HT-29 (cell line): ENCODE measurements at regions not wholly inside any gene's neighbourhood (a gene's known extent, or its start where the extent isn't known, plus 50 kb on each side); places are given as distances from the start of the nearest gene placed in this dataset.

Experiments
- DNase-seq: peaks from one replicate; pipeline ENCODE4 v3.0.0-alpha.2; 2015; ENCODE audit warnings: low spot score

DNA sequence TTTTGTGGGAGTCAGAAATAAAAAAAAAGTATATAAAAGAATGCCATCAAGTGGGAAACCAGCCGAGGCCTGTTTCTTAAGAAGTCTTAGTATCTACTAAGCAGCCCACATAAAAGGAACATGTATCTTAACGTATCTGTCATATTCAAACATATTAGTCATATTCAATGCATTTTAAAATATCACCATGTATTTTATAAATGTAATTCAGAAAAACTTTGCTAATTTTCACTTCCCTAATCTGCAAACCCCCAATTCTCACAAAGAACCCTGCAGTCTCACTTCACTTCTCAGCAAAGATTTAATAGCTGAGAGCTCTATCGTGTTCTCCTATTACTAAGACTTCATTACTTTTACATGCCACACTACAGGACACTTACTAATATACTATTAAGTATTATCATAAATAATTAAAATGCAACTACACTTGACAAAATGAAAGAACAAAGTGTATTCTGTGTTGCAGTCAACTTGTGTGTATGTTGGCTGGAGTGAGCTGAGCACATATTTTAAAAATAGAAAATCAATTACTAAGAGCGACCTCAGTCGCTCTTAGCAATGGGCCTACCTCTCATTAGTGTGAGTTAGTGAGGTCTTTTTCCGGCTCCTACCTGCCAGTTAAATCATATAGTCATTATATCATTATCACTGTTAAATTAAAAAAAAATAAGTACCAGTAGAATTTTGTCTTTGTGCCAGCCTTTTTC is 484.3 kb downstream of the LMO4 start:
- no peak for DNase-seq

DNA sequence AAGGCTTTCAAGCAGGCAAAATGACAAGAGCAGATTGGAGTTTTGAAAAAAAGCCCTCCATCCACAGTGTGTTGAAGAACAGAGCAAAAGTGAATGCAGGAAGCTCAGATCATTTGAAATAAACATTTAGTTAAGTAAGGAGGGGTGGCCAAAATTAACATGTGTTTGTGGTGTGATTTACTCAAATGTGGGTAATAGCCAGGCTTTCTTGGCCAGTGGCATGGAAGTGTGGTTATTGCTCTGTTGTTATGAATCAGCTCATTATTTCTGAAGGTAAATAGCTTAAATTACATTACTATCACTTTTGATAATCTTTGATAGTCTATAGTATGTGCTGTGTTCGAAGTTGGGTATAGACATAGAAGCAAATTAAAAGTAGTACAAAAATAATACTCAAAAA is 485.9 kb downstream of the LMO4 start:
- no peak for DNase-seq

DNA sequence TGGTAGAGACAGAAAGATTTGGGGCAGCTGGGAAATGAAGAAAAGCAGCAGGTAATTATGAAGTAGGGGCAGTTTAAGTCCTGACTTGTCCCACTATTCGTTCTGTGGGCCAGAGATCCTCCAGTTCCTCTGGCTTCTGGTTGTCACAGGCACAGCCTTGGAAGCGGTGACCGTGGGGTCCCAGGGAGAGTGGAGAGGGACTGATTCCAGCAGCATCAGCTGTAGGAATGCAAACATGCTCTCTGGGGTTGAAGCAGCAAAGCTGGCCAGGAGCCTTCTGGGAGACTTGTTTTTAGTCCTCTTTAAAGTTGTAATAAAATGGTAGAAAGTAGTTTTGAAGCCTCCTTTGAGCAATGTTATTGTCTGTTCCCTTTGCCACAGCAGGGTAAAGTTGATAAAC is 488.0 kb downstream of the LMO4 start:
- DNase-seq: no peak

DNA sequence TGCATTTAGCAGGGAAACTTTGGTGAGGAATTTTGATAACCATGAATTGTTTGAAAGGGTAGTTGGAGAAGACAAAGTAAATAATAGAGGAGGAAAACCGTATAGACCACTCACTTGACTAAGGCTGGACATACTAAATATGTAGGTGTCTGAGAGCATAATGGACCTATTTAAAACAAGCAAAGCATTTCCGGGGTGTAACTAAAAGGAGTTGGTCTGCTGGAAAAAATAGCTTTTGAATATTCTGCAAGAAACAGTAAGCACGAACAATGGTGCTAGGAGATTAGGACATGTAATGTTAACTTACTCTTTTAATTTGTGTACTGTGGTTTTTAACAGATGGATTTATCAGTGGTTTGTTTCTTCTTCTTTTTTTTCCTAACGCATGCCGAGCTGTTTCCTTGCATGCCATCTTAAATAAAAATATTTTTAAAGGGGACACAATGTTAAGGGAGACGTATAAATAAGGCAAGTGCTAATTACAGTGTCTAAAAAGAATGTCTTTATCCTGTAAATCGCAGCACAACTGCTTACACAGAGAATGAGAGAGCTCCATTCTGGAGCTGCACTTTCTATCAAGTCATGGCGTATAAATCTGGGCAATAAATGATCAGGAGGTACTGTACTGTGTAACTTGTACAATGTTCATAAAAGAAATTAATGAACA is 492.1 kb downstream of the LMO4 start:
- DNase-seq: no peak

DNA sequence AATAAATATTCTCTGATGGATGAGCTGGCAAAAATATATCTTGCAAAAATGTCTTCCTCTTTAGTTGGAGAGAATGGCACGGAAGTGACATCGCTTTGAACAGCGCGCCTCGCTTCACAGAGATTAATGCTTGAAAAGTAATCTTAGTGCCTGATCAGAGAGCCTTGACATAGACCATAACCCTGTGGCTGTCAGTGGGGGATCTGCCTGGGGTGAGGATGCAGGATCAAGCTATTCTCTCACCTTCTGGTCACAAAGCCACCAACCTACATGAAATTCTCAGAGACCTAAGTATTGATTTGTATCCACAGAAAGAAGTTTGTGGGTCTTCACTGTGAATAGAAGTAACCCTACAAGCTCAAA is 492.6 kb downstream of the LMO4 start:
- no peak for DNase-seq

DNA sequence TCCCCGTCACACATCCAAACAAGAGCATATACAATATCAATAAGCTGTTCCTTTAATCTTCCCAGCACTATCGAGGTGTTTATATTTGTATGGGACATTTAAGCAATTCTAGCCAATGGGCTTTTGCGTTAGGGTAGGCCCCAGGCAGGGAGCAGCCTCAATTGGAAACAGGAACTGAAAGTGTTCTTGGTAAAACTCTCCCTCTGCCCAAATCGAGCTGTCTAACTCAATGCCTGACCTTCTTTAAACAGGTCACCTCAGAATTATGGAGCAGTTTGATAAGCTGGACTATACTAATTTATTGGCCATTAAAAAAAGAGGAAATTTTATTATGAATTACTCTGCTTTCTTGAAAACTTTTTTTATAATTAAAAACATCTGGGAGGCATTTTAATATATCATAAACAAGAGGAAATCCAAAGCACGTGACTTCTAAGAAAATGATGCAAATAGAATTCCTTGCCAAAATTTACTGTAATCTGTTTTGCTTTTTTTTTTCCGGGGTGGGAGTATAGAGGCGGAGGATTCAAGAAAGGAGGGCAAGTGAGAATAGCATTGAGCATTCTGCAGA is 498.1 kb downstream of the LMO4 start:
- DNase-seq: no peak

DNA sequence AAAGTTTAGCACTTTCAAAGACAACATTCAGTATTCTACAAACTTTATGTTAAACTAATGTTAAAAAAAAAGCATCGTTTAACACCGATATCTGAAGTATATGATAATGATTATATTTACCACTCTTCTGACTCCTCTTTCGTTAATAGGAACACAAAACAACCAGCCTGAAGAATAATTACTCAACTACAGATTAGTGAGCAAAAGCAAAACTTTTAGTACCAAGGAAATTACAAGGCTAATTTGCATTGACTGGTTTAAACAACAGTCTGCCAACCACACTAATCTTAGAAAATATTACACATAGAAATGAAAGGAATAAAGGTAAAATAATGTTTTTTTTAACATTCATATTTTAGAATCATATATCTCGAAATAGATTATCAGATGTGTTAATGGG is 500.7 kb downstream of the LMO4 start:
- DNase-seq: no peak

DNA sequence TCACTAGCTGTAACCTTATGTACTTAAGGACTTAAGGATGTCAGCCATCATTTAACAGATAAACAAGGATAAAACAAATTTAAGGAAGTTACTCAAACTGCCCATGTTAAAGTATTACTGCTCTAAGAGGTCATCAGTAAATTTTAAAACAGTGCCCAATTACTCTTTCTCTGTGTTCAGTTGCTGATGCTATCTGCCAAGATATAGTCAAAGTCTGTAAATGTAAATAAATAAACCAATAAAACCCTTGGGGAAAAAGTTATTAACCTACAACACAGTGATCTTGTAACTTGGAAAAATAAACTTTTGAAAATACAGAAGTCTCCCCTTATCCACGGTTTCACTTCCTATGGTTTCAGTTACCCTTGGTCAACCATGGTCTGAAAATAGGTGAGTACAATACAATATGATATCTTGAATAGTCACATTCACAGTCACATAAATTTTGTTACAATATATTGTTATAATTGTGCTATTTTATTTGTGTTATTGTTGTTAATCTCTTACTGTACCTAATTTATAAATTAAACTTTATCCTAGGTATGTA is 501.8 kb downstream of the LMO4 start:
- no peak for DNase-seq

DNA sequence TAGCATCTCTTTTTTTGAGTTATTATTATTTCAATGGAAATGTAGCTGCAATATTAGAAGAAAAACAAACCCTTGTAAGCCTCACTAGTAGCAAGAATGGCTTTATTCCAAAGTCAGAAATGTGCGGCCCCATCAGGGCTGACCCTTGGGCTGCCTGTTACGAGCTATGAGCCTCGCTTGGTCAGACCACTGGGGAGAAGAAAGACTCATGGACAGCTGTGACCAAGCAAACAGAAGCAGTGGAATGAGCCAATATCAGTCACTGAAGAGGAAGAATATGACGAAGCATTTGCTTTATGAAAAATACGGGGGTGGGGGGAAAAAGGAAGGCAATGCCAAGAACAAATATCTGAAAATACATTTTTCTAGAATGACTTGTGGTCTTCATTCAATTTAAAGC is 504.5 kb downstream of the LMO4 start:
- DNase-seq: no peak

DNA sequence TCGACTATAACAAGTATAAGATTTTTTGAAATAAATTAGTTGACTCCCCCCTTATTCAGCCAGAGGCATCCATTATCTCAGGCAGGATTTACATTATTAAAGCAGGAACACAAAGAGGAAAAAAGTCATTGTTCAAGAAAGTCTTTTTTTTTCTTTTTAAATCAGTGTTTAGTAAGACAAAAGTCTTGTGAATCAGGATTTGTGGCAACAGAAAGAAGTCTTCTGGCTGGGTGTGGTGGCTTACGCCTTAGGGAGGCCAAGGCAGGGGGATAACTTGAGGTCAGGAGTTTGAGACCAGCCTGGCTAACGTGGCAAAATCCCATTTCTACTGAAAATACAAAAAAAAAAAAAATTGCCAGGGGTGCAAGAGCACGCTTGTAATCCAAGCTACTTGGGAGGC is 505.5 kb downstream of the LMO4 start:
- no peak for DNase-seq

DNA sequence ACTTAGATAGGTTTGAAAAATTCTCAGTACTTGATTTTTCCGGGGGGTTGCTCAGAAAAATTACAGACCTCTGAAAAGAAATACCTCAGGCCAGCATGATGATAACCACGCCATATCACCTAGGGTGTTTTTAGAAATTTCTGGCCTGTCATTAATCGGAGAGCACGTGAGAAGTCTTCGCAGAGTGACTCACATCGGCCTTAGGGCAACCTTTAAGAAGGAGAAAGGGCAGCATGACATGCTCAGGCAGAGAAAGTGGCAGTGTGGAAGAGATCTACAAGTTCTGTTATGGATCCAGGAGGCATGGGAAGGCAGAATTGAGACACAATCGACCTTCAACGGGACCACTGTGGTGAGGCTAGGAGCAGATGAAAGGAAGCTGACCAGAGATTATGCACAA is 506.3 kb downstream of the LMO4 start:
- DNase-seq: no peak

DNA sequence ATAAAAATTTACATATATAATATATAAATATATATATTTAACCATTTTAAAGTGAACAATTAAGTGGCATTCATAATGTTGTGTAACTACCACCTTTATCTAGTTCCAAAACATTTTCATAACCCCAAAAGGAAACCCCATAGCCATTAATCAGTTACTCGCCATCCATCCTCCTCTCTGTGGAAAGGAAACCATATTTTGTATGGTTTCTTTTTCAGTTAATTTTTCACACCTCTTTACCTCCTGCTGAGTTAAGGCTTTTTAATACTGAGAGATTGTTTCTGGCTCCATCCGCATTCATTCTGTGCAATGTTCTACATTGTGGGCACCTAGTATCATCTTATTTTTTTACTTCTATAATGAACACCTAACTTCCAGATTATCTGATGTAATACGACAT is 512.1 kb downstream of the LMO4 start:
- no peak for DNase-seq

DNA sequence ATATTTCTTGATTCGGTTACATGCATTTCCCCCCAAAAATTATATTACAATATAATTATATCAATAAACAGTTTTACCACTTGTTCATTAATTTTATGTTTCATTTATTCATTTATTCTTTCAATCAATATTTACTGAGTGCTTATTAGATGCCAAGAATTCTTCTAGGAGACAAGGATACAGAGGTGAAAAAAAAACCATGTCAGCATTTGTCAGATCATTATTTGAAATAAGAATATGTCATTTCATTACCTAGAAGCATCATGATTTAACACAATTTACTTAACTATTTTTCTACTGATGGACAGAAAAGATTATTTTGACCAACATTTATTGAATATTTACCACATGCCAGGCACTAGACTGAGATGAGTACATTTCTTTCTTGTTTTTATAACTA is 512.7 kb downstream of the LMO4 start:
- DNase-seq: no peak

DNA sequence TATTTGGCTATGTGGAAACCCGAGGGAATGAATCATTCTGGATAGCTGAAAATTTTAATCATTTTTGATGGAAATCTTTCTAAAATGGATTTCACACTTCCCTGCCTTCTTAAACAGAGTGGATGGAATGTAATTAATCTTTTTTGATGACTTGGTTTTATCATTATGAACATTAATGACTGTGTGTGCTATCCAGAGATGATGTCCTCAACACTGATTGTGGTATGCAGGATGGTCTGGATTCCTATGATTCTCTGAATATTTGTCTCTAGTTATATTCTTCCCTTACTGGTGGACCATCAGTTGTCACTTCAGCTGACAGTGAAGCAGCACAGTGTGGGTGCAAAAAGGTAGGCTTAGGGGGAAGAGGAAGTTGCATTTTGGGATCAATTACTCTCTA is 513.5 kb downstream of the LMO4 start:
- no peak for DNase-seq

DNA sequence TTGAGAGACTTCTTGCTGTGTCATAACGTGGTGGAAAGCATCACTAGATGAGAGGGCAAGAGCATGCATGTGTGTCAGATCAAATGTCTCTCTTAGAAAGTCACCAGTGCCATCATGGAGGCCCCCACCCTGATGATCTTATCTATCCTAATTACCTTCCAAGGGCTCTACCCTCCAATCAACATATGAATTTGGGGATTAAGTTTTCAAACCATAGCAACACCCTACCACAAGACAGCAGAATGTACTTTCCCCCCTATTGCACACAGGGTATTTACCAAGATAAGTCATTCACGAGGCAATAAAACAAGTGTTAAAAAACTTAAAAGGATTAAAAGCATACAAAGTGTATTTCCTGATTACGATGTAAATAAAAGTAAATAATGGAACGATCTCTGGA is 515.6 kb downstream of the LMO4 start:
- DNase-seq: peak; percentile 23

DNA sequence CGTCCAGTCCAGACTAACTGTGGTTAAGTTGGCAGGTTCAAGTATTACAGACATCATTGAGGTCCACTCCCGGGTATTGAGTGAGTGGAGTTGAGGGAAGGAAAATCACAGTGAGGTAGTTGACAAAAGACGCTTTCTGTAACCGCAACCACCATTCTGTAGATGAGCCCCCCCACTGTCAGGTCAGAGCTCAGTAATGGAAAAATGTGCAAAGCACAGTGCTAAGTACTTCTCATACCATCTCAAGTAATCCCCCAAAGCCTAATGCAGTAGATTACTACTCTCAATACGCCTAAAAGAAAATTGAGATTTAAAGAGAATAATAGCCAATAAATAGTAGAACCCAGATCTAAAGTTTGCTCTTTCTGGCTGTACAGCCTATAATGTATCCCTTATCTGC is 522.8 kb downstream of the LMO4 start:
- no peak for DNase-seq

DNA sequence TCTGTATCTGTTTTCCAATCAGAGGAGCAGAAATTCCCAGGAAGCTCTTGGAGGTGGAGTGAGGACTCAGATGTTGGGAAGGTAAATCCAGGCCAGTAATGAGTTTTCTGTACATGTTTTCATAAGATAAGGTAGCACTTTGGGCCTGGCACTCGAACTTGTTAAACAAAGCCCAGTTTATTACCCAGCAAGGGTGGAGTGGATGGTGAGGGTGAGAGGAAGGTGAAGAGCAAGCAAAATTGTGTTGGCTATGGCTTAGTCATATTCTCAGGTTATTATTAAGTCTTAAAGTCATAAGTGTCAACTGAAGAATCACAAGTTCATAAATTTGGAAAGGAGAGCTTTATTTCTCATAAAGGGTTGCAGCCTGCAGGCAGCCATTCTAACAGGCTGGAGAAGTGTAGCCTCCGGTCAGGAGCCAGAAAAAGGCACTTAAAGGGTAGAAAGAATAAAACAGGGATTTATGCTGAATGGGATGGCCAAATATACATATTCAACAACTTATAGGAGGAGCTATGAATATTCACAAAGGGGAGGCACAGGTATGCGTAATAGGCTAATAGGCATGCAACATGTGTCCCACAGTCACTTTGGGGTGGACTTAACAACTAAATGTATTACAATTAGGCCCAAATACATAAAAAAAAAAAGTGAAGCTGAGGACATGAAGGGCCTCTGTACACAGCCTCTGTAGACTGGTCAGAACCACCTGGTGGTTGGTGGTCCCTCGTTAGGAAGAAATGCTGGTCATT is 523.9 kb downstream of the LMO4 start:
- DNase-seq: peak; percentile 51

DNA sequence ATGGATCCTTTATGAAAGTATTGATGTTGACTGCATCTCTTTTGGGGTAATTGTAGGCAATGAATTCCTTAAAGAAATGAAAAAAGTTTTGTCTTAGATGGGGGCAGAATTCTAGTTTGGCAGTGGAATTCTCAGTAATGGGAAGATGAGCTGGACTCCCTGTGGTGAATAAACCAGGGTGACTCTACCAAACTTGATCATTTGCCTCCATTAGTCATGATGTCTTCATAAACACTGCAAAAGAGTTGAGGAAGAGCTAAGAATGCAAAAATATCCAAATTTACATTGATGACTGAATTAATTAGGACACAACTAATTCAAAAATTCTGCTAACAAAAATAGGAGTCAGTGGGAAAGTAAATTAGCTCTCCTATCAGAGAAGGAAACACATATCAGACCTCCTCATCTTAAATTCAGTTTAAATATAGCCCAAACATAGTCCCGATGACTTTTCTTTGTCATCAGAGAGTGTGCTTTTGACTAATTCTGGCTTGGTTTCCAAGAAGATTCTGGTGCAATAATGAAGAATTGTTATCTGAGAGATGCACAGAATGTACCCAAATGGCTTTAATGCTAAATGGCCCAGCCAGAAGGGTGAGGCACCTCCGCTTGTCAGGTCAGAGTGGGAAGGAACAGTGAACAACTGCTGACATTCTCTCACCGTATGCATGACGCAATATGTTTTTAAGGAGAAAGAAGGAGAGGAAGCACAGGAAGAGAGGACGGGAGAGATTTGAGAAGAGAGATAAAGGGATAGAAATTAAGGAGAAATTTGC is 525.1 kb downstream of the LMO4 start:
- DNase-seq: no peak

DNA sequence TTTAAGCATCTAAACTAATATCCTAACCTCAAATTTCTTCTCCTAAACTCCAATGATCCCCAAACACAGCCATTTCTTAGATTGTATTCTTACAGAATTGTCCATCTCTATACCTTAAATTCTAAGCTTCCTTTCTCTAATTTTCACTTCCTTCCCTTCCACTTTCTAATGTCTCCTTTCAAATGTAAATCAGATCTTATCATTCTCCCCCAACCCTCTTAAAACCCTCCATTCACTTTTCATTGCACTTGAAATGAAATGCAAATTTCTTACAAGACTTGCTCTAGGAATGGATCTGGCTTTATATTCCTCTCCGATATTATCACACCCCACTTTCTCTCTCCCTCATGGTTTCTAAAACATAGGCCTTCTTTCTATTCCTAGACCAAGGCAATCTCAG is 534.6 kb downstream of the LMO4 start:
- no peak for DNase-seq

DNA sequence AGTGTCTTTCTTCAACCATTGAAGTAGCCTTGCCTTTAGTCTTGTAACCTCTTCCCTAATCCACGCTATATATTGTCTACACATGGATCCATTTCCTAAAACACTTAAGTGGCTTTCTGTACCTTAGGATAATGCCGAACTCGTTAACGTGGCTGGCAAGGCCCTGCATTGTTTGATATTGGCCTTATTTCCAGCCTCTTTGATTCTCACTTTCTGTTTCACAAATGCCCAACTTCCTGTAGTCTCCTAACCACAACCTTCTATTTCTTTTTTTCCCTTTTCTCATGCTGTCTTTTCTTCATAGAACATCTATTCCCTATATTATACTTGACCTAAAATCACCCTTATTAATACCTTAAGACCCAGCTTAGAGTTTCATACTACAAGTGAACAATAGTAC is 536.0 kb downstream of the LMO4 start:
- no peak for DNase-seq

DNA sequence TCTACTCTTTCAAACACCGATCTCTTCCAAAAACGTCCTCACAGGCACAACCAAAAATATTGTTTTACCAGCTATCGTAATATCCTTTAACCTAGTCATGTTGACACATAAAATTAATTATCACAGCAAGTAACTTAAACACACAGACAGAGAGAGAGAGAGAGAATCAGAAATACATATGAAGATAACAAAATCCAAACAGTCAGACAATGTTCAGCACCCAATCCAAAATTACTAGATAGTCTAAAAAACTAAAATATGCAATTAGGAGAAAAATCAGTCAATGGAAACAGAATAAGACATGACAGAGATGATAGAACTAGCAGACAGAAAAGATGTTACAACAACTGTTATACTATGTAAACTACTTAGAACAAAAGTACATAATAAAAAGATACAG is 537.7 kb downstream of the LMO4 start:
- no peak for DNase-seq

DNA sequence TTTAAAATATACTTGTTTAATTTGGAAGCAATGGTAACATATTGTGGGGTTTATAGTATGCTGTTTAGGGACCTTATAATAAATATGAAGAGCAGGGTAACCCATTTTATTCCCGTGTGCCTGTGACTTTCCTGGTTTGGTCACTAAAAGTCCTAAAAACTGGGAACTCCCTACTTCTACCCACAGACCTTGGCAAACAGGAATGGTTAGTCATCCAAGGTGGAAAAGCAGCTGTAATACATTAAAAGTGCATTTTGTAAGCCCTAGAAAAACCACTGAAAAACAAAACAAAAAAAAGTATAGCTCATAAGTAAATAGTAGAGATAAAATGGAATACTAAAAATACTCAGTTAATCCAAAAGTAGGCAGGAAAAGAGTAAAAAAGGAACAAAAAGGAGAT is 538.9 kb downstream of the LMO4 start:
- no peak for DNase-seq
